SKM-1 treated with dmso at 0.1 percent for 144 hours (cell line): ENCODE measurements at regions not wholly inside any gene's neighbourhood (a gene's known extent, or its start where the extent isn't known, plus 50 kb on each side); places are given as distances from the start of the nearest gene placed in this dataset.

ENCODE experiments used
- DNase-seq: peaks from one replicate; lab custom pipeline; 2025; ENCODE audit not compliant: unreplicated experiment; lab: John Stamatoyannopoulos, UW

- no peak for DNase-seq
Observed at GRCh38 chr13:106243011-106243565, 292.4 kb downstream of the EFNB2 start.

DNA sequence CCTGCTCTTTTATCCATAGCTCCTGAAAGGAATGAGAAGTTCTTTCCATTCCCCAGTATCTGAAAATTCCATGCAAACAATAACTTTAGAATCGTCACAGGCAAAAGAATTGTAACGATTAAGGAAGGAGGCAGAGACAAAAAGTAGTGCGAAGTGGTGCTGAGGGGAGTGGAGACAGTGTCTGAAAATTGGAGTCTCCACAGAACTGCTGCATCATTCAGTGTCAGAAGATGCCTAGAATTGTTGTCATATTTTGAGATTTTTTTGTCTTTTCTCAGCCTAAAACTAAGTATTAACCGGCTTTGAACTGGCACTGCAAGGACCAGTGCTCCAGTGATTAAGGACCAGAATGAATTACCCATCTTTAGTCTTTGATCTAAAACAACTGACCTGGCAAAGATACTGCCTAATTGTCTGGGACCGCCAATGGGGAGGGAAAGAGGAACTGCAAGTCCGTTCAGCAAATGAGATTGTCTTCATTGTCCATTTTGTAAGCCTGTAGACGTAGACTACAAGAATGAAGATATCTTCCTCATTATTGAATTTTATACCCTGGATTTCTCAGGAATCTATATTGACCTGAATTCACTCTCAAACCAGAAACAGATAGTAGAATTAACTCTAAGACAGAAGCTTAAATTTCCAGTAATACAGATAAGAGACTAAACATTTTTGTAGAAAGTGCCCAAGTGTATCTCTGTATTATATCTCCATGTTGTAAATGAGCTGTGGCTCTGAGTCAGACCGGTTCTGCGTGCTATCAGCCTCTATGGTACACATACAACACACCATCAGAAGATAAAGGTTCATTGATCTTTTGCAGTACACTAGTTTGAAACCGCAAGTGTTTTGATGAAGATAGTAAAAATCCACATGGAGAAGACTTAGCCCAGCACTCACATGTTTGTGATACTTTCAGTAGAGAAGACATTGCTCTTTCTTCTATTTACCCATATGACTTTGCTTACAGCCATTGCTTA lies 293.2 kb downstream of the EFNB2 start:
- DNase-seq, result no peak

- DNase-seq, result no peak
Observed at GRCh38 chr13:106238690-106239089, 296.8 kb downstream of the EFNB2 start.

GRCh38 chr13:106234636-106235035 lies 300.8 kb downstream of the EFNB2 start:
- no peak for DNase-seq

GRCh38 chr13:106233134-106233735 lies 302.2 kb downstream of the EFNB2 start:
- DNase-seq, result no peak

DNA sequence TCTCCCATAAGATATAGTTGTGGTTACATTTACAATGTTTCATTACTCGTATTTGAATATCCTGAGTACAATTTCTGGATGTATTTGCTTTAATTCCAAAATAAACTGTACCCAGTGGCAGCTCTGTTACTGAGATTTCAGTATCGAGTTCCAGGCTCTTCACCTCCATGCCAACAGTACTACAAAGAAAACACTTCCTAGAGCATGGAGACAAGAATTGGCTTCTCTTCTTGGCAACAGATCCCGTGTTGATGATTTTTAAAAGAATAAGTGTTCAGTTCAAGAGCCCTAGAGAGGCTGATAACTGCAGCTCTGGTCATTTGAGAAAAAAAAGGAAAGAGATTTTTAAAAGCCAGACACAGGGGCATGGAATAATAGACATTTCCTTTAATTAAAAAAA lies 302.8 kb downstream of the EFNB2 start:
- DNase-seq, result no peak

GRCh38 chr13:106230450-106230849 lies 305.0 kb downstream of the EFNB2 start:
- no peak for DNase-seq

DNA sequence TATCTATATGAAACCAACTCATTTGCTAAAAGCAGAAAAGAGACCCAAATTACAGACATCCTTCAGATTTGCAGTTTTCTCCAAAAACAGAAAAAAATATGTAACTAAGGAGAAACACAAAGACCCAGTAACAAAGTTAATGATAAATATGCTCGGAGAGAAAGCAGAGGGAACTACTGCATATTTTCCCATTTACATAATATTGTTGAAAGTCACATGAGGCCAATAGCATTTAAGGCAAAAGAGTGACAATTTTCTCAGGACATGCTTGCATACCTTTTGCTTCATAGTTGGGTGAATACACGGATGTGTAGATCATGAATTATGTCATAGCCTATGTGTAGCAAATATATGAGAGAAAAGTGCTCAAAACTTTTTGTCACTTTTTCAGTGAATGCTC lies 310.3 kb downstream of the EFNB2 start:
- DNase-seq, result no peak

DNA sequence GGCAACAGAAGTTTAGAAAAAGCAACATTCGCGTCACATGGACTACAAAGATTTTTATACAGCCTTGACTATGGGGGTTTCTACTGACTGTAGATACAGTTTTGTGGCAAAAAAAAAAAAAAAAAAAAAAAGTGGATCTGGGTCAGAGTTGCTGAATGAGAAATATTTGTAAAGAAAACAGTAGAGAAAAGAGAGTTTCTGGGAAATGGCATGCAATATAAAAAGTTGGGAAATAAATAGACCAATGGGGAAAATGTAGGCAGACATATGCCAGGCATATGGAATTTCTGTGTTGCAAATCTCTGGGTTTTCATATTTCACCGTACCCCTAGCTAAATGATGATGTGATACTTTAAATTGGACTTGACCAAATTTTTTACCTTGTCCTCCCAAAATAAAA lies 315.3 kb downstream of the EFNB2 start:
- DNase-seq, result no peak

DNA sequence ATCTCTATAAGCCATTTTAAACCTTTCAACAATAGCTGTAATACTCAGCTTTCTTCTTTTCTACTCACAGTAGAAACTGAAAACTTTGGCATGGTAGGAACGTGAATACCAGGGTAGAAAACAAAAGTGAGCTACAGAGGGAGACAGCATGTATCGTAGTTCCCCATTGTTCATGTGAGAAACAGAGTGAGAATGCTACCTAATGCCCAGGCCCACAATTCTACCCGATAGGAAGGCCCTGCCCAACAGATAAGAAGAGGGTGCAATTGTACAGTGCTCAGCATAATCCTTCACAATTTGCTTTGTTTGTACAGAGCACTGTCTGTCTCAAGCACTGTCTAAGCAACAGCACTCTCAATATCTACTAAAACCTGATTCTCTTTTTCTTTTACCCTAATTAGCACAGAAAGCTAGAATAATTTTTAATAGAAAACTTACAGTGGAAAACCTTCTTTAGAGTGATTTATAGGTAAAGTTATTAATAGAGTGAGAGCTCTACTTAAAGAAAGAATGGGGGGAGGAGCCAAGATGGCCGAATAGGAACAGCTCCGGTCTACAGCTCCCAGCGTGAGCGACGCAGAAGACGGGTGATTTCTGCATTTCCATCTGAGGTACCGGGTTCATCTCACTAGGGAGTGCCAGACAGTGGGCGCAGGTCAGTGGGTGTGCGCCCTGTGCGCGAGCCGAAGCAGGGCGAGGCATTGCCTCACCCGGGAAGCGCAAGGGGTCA lies 322.3 kb downstream of the EFNB2 start:
- no peak for DNase-seq

DNA sequence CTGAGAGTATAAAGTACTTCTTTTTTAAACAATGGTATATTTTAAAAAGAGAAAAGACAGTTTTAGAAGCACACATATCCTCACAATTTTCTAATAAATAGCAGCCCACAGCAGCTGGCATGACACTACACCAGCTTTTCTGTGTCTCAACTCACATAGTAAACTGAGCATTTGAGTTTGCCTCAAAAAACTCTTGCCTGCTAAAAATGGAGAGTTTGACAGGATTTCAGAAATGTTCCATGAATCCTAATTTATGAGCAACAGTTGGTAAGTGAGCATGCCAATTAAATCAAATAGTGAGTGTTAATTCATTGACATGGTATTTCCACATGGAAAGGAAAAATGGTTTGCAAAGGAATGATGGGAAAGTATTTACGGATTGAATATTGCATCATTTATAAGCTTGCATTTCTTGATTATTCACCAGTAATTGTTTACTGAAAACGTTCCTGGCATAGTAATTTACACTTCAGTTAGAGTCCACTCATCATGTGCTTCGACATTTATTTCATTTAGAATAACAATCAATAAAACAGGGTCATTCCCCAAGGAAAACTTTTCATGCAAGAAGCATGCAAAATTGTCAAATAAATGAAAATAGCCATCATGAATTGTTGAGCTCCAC lies 323.0 kb downstream of the EFNB2 start:
- DNase-seq, result no peak

- DNase-seq, result no peak
Observed at GRCh38 chr13:106210324-106210723, 325.1 kb downstream of the EFNB2 start.

- DNase-seq, result no peak
Observed at GRCh38 chr13:106205871-106206270, 329.6 kb downstream of the EFNB2 start.

- no peak for DNase-seq
Observed at GRCh38 chr13:106197496-106197895, 338.0 kb downstream of the EFNB2 start.

- DNase-seq, result no peak
Observed at GRCh38 chr13:106187501-106188095, 347.9 kb downstream of the EFNB2 start.

GRCh38 chr13:106187101-106187500 lies 348.4 kb downstream of the EFNB2 start:
- DNase-seq, result no peak

GRCh38 chr13:106186366-106187030 lies 349.0 kb downstream of the EFNB2 start:
- DNase-seq, result no peak

DNA sequence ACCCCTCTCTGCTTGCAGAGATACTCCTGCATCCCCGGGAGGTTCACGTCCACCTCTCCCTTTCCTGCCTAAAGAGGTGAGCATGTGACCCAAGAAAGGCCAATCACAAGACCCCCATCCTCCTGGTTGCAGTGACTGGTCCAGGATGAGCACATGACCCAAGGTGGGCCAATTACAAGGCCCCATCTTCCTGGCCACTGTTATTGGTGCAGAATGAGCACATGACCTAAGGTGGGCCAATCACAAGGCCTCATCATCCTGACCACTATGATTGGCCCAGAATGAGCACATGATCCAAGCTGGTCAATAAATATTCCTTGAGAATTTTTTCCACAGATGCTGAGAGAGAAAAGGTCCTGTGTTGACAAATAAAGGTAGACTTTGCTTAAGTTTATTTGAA lies 350.7 kb downstream of the EFNB2 start:
- DNase-seq, result no peak

DNA sequence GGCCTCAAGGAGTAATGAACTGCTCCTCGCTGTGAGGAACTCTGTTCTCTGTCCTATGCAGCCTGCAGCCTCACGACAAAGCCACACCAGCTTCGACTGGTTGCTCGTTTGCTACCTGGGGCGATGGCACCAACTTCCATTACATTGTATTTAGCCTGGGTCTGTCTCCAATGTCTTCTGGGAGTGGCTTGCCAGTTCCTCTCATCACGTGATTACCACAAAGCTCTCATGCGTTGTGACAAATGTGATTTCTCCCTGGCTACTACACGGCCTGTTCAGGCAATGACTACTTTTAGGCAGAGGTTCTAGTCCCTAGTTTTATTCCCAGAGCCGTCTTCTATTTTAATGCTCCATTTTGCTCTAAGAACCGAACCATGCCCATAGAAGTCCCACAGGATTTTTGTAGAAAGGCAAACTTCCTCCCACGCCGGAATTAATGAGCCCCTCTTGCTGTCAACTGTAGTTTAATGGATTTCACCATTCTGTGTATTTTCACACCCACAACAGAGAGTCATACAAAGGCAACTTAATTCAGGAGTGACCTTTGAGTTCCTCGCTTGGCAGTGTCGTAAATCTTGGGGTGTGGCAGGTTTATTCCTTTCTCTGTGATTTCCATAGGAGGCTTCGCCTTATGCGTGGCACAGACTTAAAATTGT lies 351.9 kb downstream of the EFNB2 start:
- DNase-seq, result no peak

GRCh38 chr13:106182404-106182803 lies 353.1 kb downstream of the EFNB2 start:
- DNase-seq, result peak; percentile 91
